ENCODE measurements at regions not wholly inside any gene's neighbourhood (a gene's known extent, or its start where the extent isn't known, plus 50 kb on each side); places are given as distances from the start of the nearest gene placed in this dataset.

GRCh38 chrX:30493348-30493747 is 84.2 kb downstream of the TASL start (continued):
- TF ChIP-seq GPBP1L1 (CRISPR knock-in tag; IDR thresholded peaks at IDR 0.05), result no peak
- TF ChIP-seq ZNF10 (CRISPR knock-in tag; IDR thresholded peaks at IDR 0.05; ENCODE audit: borderline replicate concordance, low read depth), result no peak
- no peak for TF ChIP-seq ZNF205 (CRISPR knock-in tag; IDR thresholded peaks at IDR 0.05)
- no peak for TF ChIP-seq KAT2B (IDR thresholded peaks at IDR 0.05; ENCODE audit: borderline replicate concordance, low read depth, low read length)
- TF ChIP-seq DRAP1 (CRISPR knock-in tag; IDR thresholded peaks at IDR 0.05), result no peak

DNA sequence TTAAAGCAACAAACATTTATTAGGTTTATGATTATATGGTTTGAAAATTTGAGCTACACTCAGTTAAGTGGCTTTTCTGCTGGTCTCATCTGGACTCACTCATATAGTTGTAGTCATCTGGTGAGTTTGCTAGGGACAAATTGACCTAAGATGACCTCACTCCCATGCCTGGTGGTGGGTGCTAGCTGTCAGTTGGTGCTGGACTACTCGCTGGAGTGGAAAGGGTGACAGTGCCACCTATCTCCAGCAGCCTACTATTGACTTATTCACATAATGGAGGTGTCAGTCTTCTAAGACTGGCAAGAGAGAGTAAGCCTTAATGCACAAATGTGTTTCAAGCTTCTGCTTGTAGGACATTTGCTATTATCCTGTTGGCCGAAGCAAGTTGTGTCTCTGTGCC is 88.2 kb downstream of the TASL start:
- no peaks in the 10 kb centered on the region for H4K20me1 ChIP-seq (ENCODE audit: insufficient read depth, low read length)
- BruUV-seq (replicated peaks), result no TSS peak
- FAIRE-seq (peak; percentile 59), ATAC-seq (peak; percentile 81), DNase-seq (ENCODE audit: low spot score) (peak; percentile 21)
- H3K9me3 ChIP-seq (ENCODE audit: low read length), result no peaks in the 10 kb centered on the region
- H3K27ac ChIP-seq (ENCODE audit: extremely low read length, insufficient read depth, low read length), result no peak overlapping the region
- ChIA-PET POLR2A (no interaction called here), CTCF (ENCODE audit: low intra/inter-chr PET ratio, low total read pairs) (no interaction called here)
- H2AFZ ChIP-seq (ENCODE audit: low read length), result no peak overlapping the region
- H3K9ac ChIP-seq (ENCODE audit: insufficient read depth, low read depth, low read length), result no peak overlapping the region
- H3K4me1 ChIP-seq (ENCODE audit: insufficient read depth, low read length), result no peaks in the 10 kb centered on the region
- 0% methylated on average over 1 of the region's 2 CpGs for WGBS (ENCODE audit: low lambda C conversion rate)
- no peaks in the 10 kb centered on the region for H3K79me2 ChIP-seq (ENCODE audit: insufficient read depth, low read length)
- intact Hi-C loops (cut with micrococcal nuclease; ENCODE audit: unreplicated experiment) (loop anchor here (1.0 kb wide), 1 partner anchor 214 kb away; no protein-coding TSS in a partner anchor), in situ Hi-C loops (cut with HindIII; ENCODE audit: extremely low pct_ligation_motif_present, low pct_unique_long_range_greater_than_20kb) (no loop called here)
- H3K4me3 ChIP-seq (replicated peaks in 1 of 3; ENCODE audit: insufficient read depth in 1 of 3, low read depth in 2 of 3, low read length in 3 of 3), result no peak overlapping the region
- no peak overlapping the region for H3K4me2 ChIP-seq (ENCODE audit: low read depth, low read length)
- no peaks in the 10 kb centered on the region for H3K27me3 ChIP-seq (ENCODE audit: control insufficient read depth in 1 of 2, insufficient read depth in 2 of 2, low read length in 2 of 2)
- TF ChIP-seq BCL6 (CRISPR knock-in tag; IDR thresholded peaks at IDR 0.05) (no peak), SP2 (CRISPR knock-in tag; IDR thresholded peaks at IDR 0.05) (no peak), TOE1 (CRISPR knock-in tag; IDR thresholded peaks at IDR 0.05) (no peak), ZNF274 (CRISPR knock-in tag; IDR thresholded peaks at IDR 0.05) (no peak), ZNF850 (CRISPR knock-in tag; conservative IDR thresholded peaks at IDR 0.05) (no peak), ATRX (CRISPR knock-in tag; IDR thresholded peaks at IDR 0.05; ENCODE audit: borderline replicate concordance) (no peak), THRA (CRISPR knock-in tag; IDR thresholded peaks at IDR 0.05; ENCODE audit: borderline replicate concordance) (peak; percentile 60; the same call in 1 of the 2 replicates), CBFB (CRISPR knock-in tag; IDR thresholded peaks at IDR 0.05) (no peak), STAG1 (CRISPR knock-in tag; IDR thresholded peaks at IDR 0.05) (peak; percentile 42), CTCF (CRISPR knock-in tag; IDR thresholded peaks at IDR 0.05) (peak; percentile 42)
- TF ChIP-seq, protein P1, sequence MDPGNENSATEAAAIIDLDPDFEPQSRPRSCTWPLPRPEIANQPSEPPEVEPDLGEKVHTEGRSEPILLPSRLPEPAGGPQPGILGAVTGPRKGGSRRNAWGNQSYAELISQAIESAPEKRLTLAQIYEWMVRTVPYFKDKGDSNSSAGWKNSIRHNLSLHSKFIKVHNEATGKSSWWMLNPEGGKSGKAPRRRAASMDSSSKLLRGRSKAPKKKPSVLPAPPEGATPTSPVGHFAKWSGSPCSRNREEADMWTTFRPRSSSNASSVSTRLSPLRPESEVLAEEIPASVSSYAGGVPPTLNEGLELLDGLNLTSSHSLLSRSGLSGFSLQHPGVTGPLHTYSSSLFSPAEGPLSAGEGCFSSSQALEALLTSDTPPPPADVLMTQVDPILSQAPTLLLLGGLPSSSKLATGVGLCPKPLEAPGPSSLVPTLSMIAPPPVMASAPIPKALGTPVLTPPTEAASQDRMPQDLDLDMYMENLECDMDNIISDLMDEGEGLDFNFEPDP (CRISPR knock-in tag; conservative IDR thresholded peaks at IDR 0.05), result no peak
- no peaks in the 10 kb centered on the region for H3K36me3 ChIP-seq (replicated peaks in 1 of 2; ENCODE audit: control insufficient read depth in 1 of 2, insufficient read depth in 2 of 2, low read length in 2 of 2)

Data from HepG2 (cell line).